A673 (cell line): ENCODE measurements at regions not wholly inside any gene's neighbourhood (a gene's known extent, or its start where the extent isn't known, plus 50 kb on each side); places are given as distances from the start of the nearest gene placed in this dataset.

Source experiments
- EZH2 ChIP-seq: fragments of 200-600 bp; sonication (generic); IDR thresholded peaks from 2 replicates; pipeline ENCODE4 v1.6.1; 2017; ENCODE audit warnings: borderline replicate concordance, low read depth, mild to moderate bottlenecking, mixed read lengths, antibody characterized with exemption, low read length; ENCODE audit not compliant: poor library complexity, severe bottlenecking
- TF ChIP-seq, protein P1 (sequence below): fragments of 300-800, 200-600 bp; sonication (generic); conservative IDR thresholded peaks from 2 replicates; pipeline ENCODE4 v1.5.1; 2017; ENCODE audit warnings: low read depth, mild to moderate bottlenecking, antibody characterized with exemption, low read length, moderate library complexity, mixed read lengths

DNA sequence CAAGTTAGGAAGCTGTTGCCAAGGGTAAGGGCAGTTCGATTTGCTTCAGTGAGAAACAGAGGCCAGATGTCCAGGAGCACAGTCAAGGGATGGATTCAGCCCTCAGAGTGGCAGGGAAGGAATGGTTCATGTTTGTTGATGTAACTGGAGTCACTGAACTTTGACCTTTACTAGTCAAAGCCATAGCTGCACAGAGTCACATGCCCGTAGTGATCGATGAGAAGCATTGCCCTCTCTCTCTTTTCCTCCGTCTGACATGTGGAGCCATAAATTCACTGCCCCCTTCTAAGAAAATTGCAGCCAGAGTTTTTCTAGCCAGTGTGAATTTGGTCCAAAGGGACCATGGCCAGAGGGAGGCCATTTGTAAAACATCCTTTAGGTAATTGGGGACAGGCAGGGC is 124.1 kb upstream of the MTNR1B start:
- TF ChIP-seq, protein P1, sequence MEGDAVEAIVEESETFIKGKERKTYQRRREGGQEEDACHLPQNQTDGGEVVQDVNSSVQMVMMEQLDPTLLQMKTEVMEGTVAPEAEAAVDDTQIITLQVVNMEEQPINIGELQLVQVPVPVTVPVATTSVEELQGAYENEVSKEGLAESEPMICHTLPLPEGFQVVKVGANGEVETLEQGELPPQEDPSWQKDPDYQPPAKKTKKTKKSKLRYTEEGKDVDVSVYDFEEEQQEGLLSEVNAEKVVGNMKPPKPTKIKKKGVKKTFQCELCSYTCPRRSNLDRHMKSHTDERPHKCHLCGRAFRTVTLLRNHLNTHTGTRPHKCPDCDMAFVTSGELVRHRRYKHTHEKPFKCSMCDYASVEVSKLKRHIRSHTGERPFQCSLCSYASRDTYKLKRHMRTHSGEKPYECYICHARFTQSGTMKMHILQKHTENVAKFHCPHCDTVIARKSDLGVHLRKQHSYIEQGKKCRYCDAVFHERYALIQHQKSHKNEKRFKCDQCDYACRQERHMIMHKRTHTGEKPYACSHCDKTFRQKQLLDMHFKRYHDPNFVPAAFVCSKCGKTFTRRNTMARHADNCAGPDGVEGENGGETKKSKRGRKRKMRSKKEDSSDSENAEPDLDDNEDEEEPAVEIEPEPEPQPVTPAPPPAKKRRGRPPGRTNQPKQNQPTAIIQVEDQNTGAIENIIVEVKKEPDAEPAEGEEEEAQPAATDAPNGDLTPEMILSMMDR, result no peak
- no peak for TF ChIP-seq EZH2
